ENCODE measurements at regions not wholly inside any gene's neighbourhood (a gene's known extent, or its start where the extent isn't known, plus 50 kb on each side); places are given as distances from the start of the nearest gene placed in this dataset.
A peak's percentile ranks its signal among the peaks of the same experiment; 100 is the strongest.
"Not testable (repeated sequence)": the region's sequence is repeated elsewhere in the genome, so short reads cannot be mapped to it uniquely, and the experiment has no call there.

DNA sequence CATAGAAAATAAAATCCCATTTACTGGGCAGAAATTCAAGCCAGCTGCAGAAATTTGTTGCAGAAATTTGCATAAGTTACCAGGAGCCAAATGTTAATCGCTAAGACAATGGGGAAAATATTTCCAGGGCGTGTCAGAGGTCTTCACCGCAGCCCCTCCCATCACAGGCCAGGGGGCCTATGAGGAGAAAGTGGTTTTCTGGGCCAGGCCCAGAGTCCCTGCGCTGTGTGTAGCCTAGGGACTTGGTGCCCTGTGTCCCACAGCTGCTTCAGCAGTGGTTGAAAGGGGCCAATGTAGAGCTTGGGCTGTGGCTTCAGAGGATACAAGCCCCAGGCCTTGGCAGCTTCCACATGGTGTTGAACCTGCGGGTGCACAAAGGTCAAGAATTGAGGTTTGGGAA, 278.9 kb upstream of the PCDH9 start:
- Histone ChIP-seq H3K36me3 (ENCODE audit: control insufficient read depth, insufficient read depth, low read length) (no peaks in the 10 kb centered on the region), H3K4me3 (replicated peaks in 1 of 4; ENCODE audit: control extremely low read depth in 1 of 4, insufficient read depth in 1 of 4, low read depth in 3 of 4, low read length in 4 of 4) (no peak overlapping the region), H3K79me2 (ENCODE audit: control insufficient read depth, insufficient read depth, low read length) (no peaks in the 10 kb centered on the region), H3K4me2 (ENCODE audit: extremely low read depth, insufficient read depth, low read length) (no peak overlapping the region), H3K27me3 (ENCODE audit: control insufficient read depth, insufficient read depth, low read length) (no peaks in the 10 kb centered on the region), H3K9ac (ENCODE audit: insufficient read depth, low read length) (no peak overlapping the region), H4K20me1 (ENCODE audit: control insufficient read depth, extremely low read depth, insufficient read depth, low read length) (no peaks in the 10 kb centered on the region), H2AFZ (ENCODE audit: low read length) (no peak overlapping the region), H3K9me3 (ENCODE audit: control insufficient read depth, insufficient read depth, low read depth, low read length) (no peaks in the 10 kb centered on the region), H3K27ac (ENCODE audit: insufficient read depth, low read length) (no peak overlapping the region), H3K4me1 (ENCODE audit: control insufficient read depth, extremely low read depth, insufficient read depth, low read length) (no peaks in the 10 kb centered on the region)
- TF ChIP-seq, protein P1, sequence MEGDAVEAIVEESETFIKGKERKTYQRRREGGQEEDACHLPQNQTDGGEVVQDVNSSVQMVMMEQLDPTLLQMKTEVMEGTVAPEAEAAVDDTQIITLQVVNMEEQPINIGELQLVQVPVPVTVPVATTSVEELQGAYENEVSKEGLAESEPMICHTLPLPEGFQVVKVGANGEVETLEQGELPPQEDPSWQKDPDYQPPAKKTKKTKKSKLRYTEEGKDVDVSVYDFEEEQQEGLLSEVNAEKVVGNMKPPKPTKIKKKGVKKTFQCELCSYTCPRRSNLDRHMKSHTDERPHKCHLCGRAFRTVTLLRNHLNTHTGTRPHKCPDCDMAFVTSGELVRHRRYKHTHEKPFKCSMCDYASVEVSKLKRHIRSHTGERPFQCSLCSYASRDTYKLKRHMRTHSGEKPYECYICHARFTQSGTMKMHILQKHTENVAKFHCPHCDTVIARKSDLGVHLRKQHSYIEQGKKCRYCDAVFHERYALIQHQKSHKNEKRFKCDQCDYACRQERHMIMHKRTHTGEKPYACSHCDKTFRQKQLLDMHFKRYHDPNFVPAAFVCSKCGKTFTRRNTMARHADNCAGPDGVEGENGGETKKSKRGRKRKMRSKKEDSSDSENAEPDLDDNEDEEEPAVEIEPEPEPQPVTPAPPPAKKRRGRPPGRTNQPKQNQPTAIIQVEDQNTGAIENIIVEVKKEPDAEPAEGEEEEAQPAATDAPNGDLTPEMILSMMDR (conservative IDR thresholded peaks at IDR 0.05 in 1 of 2, IDR thresholded peaks at IDR 0.05 in 1 of 2; ENCODE audit: low read depth in 1 of 2, low read length in 2 of 2) = no peak
- TF ChIP-seq EZH2 (IDR thresholded peaks at IDR 0.05; ENCODE audit: low read length, missing control alignments) = no peak
- peak in 1 of 2 donors; percentile 35 for DNase-seq (ENCODE audit: low read depth in 2 of 2)

DNA sequence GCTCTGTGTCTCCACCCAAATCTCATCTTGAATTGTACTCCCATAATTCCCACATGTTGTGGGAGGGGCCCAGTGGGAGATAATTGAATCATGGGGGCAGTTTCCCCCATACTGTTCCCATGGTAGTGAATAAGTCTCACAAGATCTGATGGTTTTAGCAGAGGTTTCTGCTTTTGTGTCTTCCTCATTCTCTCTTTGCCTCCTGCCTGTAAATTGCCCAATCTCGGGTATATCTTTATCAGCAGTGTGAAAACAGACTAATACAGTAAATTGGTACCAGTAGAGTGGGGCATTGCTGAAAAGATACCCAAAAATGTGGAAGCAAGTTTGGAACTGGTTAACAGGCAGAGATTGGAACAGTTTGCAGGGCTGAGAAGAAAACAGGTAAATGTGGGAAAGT, 278.1 kb upstream of the PCDH9 start:
- H3K4me3 ChIP-seq (replicated peaks in 1 of 4; ENCODE audit: control extremely low read depth in 1 of 4, insufficient read depth in 1 of 4, low read depth in 3 of 4, low read length in 4 of 4) = not testable (repeated sequence)

DNA sequence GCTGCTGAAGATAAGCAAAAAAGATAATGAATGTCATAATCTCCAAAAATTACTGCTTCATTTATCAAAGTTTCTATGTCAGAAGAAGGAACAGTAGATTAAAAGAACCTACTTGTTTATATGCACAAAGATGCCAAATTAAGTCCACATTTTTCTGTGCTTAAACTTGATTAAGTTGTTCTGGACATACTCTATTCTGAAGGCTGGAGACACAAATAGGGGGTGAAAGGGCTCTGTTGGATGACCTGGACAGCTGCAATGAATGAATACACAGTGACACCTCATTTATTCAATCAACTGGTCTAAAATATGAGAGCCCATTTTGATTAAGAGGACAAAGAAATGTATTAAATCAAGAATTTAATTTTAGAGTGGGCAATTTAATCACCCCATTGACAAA, 276.3 kb upstream of the PCDH9 start:
- no peak for DNase-seq (ENCODE audit: low read depth in 2 of 2)
- H2AFZ ChIP-seq (ENCODE audit: low read length) = no peak overlapping the region
- no peaks in the 10 kb centered on the region for H3K9me3 ChIP-seq (ENCODE audit: control insufficient read depth, insufficient read depth, low read depth, low read length)
- no peaks in the 10 kb centered on the region for H3K36me3 ChIP-seq (ENCODE audit: control insufficient read depth, insufficient read depth, low read length)
- H3K27me3 ChIP-seq (ENCODE audit: control insufficient read depth, insufficient read depth, low read length) = no peaks in the 10 kb centered on the region
- H3K4me3 ChIP-seq (replicated peaks in 1 of 4; ENCODE audit: control extremely low read depth in 1 of 4, insufficient read depth in 1 of 4, low read depth in 3 of 4, low read length in 4 of 4) = no peak overlapping the region
- no peaks in the 10 kb centered on the region for H3K4me1 ChIP-seq (ENCODE audit: control insufficient read depth, extremely low read depth, insufficient read depth, low read length)
- H3K9ac ChIP-seq (ENCODE audit: insufficient read depth, low read length) = no peak overlapping the region
- no peaks in the 10 kb centered on the region for H4K20me1 ChIP-seq (ENCODE audit: control insufficient read depth, extremely low read depth, insufficient read depth, low read length)
- no peak overlapping the region for H3K27ac ChIP-seq (ENCODE audit: insufficient read depth, low read length)
- no peak for TF ChIP-seq EZH2 (IDR thresholded peaks at IDR 0.05; ENCODE audit: low read length, missing control alignments)
- TF ChIP-seq, protein P1 (conservative IDR thresholded peaks at IDR 0.05 in 1 of 2, IDR thresholded peaks at IDR 0.05 in 1 of 2; ENCODE audit: low read depth in 1 of 2, low read length in 2 of 2) = no peak
- H3K4me2 ChIP-seq (ENCODE audit: extremely low read depth, insufficient read depth, low read length) = no peak overlapping the region
- H3K79me2 ChIP-seq (ENCODE audit: control insufficient read depth, insufficient read depth, low read length) = no peaks in the 10 kb centered on the region

More for the DNA sequence above, 278.1 kb upstream of the PCDH9 start:
- DNase-seq (ENCODE audit: low read depth in 2 of 2); H3K4me1 ChIP-seq (ENCODE audit: control insufficient read depth, extremely low read depth, insufficient read depth, low read length); H3K4me2 ChIP-seq (ENCODE audit: extremely low read depth, insufficient read depth, low read length); H3K79me2 ChIP-seq (ENCODE audit: control insufficient read depth, insufficient read depth, low read length); H3K9me3 ChIP-seq (ENCODE audit: control insufficient read depth, insufficient read depth, low read depth, low read length); H3K27ac ChIP-seq (ENCODE audit: insufficient read depth, low read length); H4K20me1 ChIP-seq (ENCODE audit: control insufficient read depth, extremely low read depth, insufficient read depth, low read length); H3K9ac ChIP-seq (ENCODE audit: insufficient read depth, low read length); H3K27me3 ChIP-seq (ENCODE audit: control insufficient read depth, insufficient read depth, low read length); H3K36me3 ChIP-seq (ENCODE audit: control insufficient read depth, insufficient read depth, low read length); H2AFZ ChIP-seq (ENCODE audit: low read length): not testable (repeated sequence)

All from fibroblast of lung (primary cell).